Amniotic epithelial cell (primary cell): ENCODE measurements at regions not wholly inside any gene's neighbourhood (a gene's known extent, or its start where the extent isn't known, plus 50 kb on each side); places are given as distances from the start of the nearest gene placed in this dataset.

Experiments
- DNase-seq: peaks from one replicate; pipeline ENCODE4 v3.0.0-alpha.2; 2010; ENCODE audit warnings: low read depth

GRCh38 chr2:8159966-8160603 lies 521.8 kb upstream of the ID2 start:
- DNase-seq, result no peak

- no peak for DNase-seq
Observed at GRCh38 chr2:8160959-8161358, 520.9 kb upstream of the ID2 start.

- peak; percentile 73 for DNase-seq
Observed at GRCh38 chr2:8162552-8162951, 519.3 kb upstream of the ID2 start.

GRCh38 chr2:8165550-8165949 lies 516.3 kb upstream of the ID2 start:
- DNase-seq, result no peak

GRCh38 chr2:8168022-8168717 lies 513.7 kb upstream of the ID2 start:
- DNase-seq, result no peak

GRCh38 chr2:8168876-8169424 lies 512.9 kb upstream of the ID2 start:
- DNase-seq, result no peak

GRCh38 chr2:8169443-8169842 lies 512.4 kb upstream of the ID2 start:
- DNase-seq, result peak; percentile 83

GRCh38 chr2:8170552-8171327 lies 511.1 kb upstream of the ID2 start:
- no peak for DNase-seq

- DNase-seq, result no peak
Observed at GRCh38 chr2:8171608-8172007, 510.2 kb upstream of the ID2 start.

GRCh38 chr2:8172661-8173060 lies 509.2 kb upstream of the ID2 start:
- DNase-seq, result no peak

- peak; percentile 13 for DNase-seq
Observed at GRCh38 chr2:8174641-8175257, 507.1 kb upstream of the ID2 start.

GRCh38 chr2:8176887-8177286 lies 505.0 kb upstream of the ID2 start:
- DNase-seq, result no peak

GRCh38 chr2:8177566-8177965 lies 504.3 kb upstream of the ID2 start:
- DNase-seq, result no peak

- DNase-seq, result no peak
Observed at GRCh38 chr2:8178911-8179310, 502.9 kb upstream of the ID2 start.

- DNase-seq, result no peak
Observed at GRCh38 chr2:8189316-8189715, 492.5 kb upstream of the ID2 start.

GRCh38 chr2:8190279-8190678 lies 491.6 kb upstream of the ID2 start:
- no peak for DNase-seq

GRCh38 chr2:8191427-8191826 lies 490.4 kb upstream of the ID2 start:
- DNase-seq, result no peak

GRCh38 chr2:8193146-8193545 lies 488.7 kb upstream of the ID2 start:
- peak; percentile 59 for DNase-seq

GRCh38 chr2:8193686-8194615 lies 487.9 kb upstream of the ID2 start:
- DNase-seq, result no peak

- no peak for DNase-seq
Observed at GRCh38 chr2:8195784-8196183, 486.1 kb upstream of the ID2 start.

- no peak for DNase-seq
Observed at GRCh38 chr2:8196316-8196715, 485.5 kb upstream of the ID2 start.
